H9 (cell line): ENCODE measurements at regions not wholly inside any gene's neighbourhood (a gene's known extent, or its start where the extent isn't known, plus 50 kb on each side); places are given as distances from the start of the nearest gene placed in this dataset.

Source experiments
- DNase-seq: peaks from one replicate; pipeline ENCODE4 v3.0.0-alpha.2; 2017
- H2AFZ ChIP-seq: one replicate; pipeline ENCODE4 v1.6.1; 2013; ENCODE audit warnings: mild to moderate bottlenecking, low read length, control low read depth, moderate library complexity
- H2AK5ac ChIP-seq: 2 replicates; pipeline ENCODE4 v1.6.1; 2013; ENCODE audit warnings: low read length, control low read depth, mixed read lengths; ENCODE audit not compliant: insufficient read length
- H2BK120ac ChIP-seq: one replicate; pipeline ENCODE4 v1.6.1; 2013; ENCODE audit warnings: low read depth, mild to moderate bottlenecking, low read length, control low read depth, inconsistent platforms; ENCODE audit not compliant: poor library complexity, severe bottlenecking
- H2BK12ac ChIP-seq: 2 replicates; pipeline ENCODE4 v1.6.1; 2013; ENCODE audit warnings: low read length, control low read depth, mixed read lengths, low read depth; ENCODE audit not compliant: insufficient read length
- H2BK15ac ChIP-seq: 2 replicates; pipeline ENCODE4 v1.6.1; 2013; ENCODE audit warnings: low read depth, low read length, control low read depth
- H2BK20ac ChIP-seq: one replicate; pipeline ENCODE4 v1.6.1; 2013; ENCODE audit warnings: low read depth, mild to moderate bottlenecking, low read length, control low read depth, inconsistent platforms; ENCODE audit not compliant: poor library complexity, severe bottlenecking
- H2BK5ac ChIP-seq: 2 replicates; pipeline ENCODE4 v1.6.1; 2013; ENCODE audit warnings: low read length, control low read depth, mixed read lengths; ENCODE audit not compliant: insufficient read length
- H3K14ac ChIP-seq: 2 replicates; pipeline ENCODE4 v1.6.1; 2013; ENCODE audit warnings: low read length, control low read depth; ENCODE audit not compliant: insufficient read depth
- H3K18ac ChIP-seq: 2 replicates; pipeline ENCODE4 v1.6.1; 2013; ENCODE audit warnings: low read depth, mild to moderate bottlenecking, mixed read lengths, low read length, control low read depth; ENCODE audit not compliant: insufficient read length
- H3K23ac ChIP-seq: 2 replicates; pipeline ENCODE4 v1.6.1; 2013; ENCODE audit warnings: low read length, control low read depth, mixed read lengths, low read depth; ENCODE audit not compliant: insufficient read length
- H3K23me2 ChIP-seq: 2 replicates; pipeline ENCODE4 v1.6.1; 2013; ENCODE audit warnings: low read depth, mild to moderate bottlenecking, mixed read lengths, low read length, control low read depth; ENCODE audit not compliant: insufficient read length, poor library complexity, severe bottlenecking
- H3K27ac ChIP-seq: 2 replicates; pipeline ENCODE4 v1.5.1; 2013; ENCODE audit warnings: low read length, control low read depth, mixed read lengths, low read depth; ENCODE audit not compliant: insufficient read length
- H3K27me3 ChIP-seq: 2 replicates; pipeline ENCODE4 v1.6.1; 2013; ENCODE audit warnings: low read length, control low read depth, inconsistent platforms; ENCODE audit not compliant: insufficient read depth
- H3K4ac ChIP-seq: 2 replicates; pipeline ENCODE4 v1.6.1; 2013; ENCODE audit warnings: low read depth, mild to moderate bottlenecking, control low read depth, inconsistent platforms, low read length, moderate library complexity
- H3K4me1 ChIP-seq: 2 replicates; pipeline ENCODE4 v1.6.1; 2013; ENCODE audit warnings: low read length, control low read depth, inconsistent platforms; ENCODE audit not compliant: insufficient read depth
- H3K4me2 ChIP-seq: 2 replicates; pipeline ENCODE4 v1.6.1; 2013; ENCODE audit warnings: low read length, control low read depth, mixed read lengths; ENCODE audit not compliant: insufficient read length, insufficient read depth
- H3K56ac ChIP-seq: 2 replicates; pipeline ENCODE4 v1.6.1; 2013; ENCODE audit warnings: low read depth, mild to moderate bottlenecking, mixed read lengths, low read length, control low read depth; ENCODE audit not compliant: insufficient read length
- H3K79me1 ChIP-seq: 2 replicates; pipeline ENCODE4 v1.6.1; 2013; ENCODE audit warnings: low read depth, mild to moderate bottlenecking, moderate library complexity, low read length, control low read depth, inconsistent platforms; ENCODE audit not compliant: insufficient read depth, poor library complexity, severe bottlenecking
- H3K79me2 ChIP-seq: 2 replicates; pipeline ENCODE4 v1.6.1; 2013; ENCODE audit warnings: low read length, control low read depth, inconsistent platforms; ENCODE audit not compliant: insufficient read depth
- H3K9ac ChIP-seq: 2 replicates; pipeline ENCODE4 v1.6.1; 2013; ENCODE audit warnings: low read length, control low read depth, mixed read lengths; ENCODE audit not compliant: insufficient read length; ENCODE audit errors: extremely low read depth
- H3K9me3 ChIP-seq: one replicate; pipeline ENCODE4 v1.6.1; 2013; ENCODE audit warnings: low read depth, low read length, inconsistent platforms; ENCODE audit not compliant: control insufficient read depth
- H3T11ph ChIP-seq: one replicate; pipeline ENCODE4 v1.6.1; 2013; ENCODE audit warnings: mild to moderate bottlenecking, low read length, control low read depth, inconsistent platforms
- H4K20me1 ChIP-seq: one replicate; pipeline ENCODE4 v1.6.1; 2013; ENCODE audit not compliant: control insufficient read depth, insufficient read length, insufficient read depth
- H4K5ac ChIP-seq: 2 replicates; pipeline ENCODE4 v1.6.1; 2013; ENCODE audit warnings: low read depth, mild to moderate bottlenecking, mixed read lengths, low read length, control low read depth; ENCODE audit not compliant: insufficient read length
- H4K8ac ChIP-seq: replicated peaks from 2 replicates; pipeline ENCODE4 v1.6.1; 2013; ENCODE audit warnings: low read length, control low read depth, mixed read lengths, low read depth; ENCODE audit not compliant: insufficient read length
- H4K91ac ChIP-seq: 2 replicates; pipeline ENCODE4 v1.6.1; 2013; ENCODE audit warnings: low read depth, mild to moderate bottlenecking, moderate library complexity, mixed read lengths, low read length, control low read depth; ENCODE audit not compliant: insufficient read length
- H3K27ac Mint-ChIP-seq, 3 experiments: 2 replicates in 2 of 3; 3 replicates in 1 of 3; pipeline ENCODE4 v1.8.0; 2020 to 2021; ENCODE audit warnings: mixed read lengths in 3 of 3, mild to moderate bottlenecking in 1 of 3, moderate library complexity in 1 of 3
- H3K27me3 Mint-ChIP-seq: 2 replicates; pipeline ENCODE4 v1.8.0; 2021; ENCODE audit warnings: low read depth, mild to moderate bottlenecking, moderate library complexity, mixed read lengths
- H3K36me3 Mint-ChIP-seq, 3 experiments: 2 replicates in 2 of 3; 3 replicates in 1 of 3; pipeline ENCODE4 v1.8.0; 2020 to 2021; ENCODE audit warnings: low read depth in 3 of 3, mixed read lengths in 3 of 3; ENCODE audit not compliant: insufficient read depth in 1 of 3
- H3K4me1 Mint-ChIP-seq, 2 experiments: 2 replicates each; pipeline ENCODE4 v1.8.0; 2020; ENCODE audit warnings: mixed read lengths in 2 of 2
- H3K4me3 Mint-ChIP-seq, 2 experiments: 2 replicates in 1 of 2; 3 replicates in 1 of 2; pipeline ENCODE4 v1.8.0; 2020 to 2021; ENCODE audit warnings: mild to moderate bottlenecking in 2 of 2, mixed read lengths in 2 of 2, moderate library complexity in 1 of 2
- H3K9me3 Mint-ChIP-seq, 2 experiments: 2 replicates in 1 of 2; 3 replicates in 1 of 2; pipeline ENCODE4 v1.8.0; 2020; ENCODE audit warnings: mild to moderate bottlenecking in 2 of 2, mixed read lengths in 2 of 2, moderate library complexity in 1 of 2
- CTCF ChIP-seq: fragments of 200-600 bp; sonication (generic); conservative IDR thresholded peaks from 3 replicates; pipeline ENCODE4 v1.8.0; 2021; ENCODE audit warnings: antibody characterized with exemption, mild to moderate bottlenecking
- WGBS: extraction: QIAGEN DNeasy Blood & Tissue Kit; methylation state at CpG from one replicate; pipeline ENCODE4 v1.1.7; 2013; ENCODE audit warnings: missing lambda C conversion rate, low lambda C conversion rate, mixed read lengths; ENCODE audit not compliant: insufficient read length; ENCODE audit errors: extremely low coverage; 5-methylcytosine and 5-hydroxymethylcytosine counted together

DNA sequence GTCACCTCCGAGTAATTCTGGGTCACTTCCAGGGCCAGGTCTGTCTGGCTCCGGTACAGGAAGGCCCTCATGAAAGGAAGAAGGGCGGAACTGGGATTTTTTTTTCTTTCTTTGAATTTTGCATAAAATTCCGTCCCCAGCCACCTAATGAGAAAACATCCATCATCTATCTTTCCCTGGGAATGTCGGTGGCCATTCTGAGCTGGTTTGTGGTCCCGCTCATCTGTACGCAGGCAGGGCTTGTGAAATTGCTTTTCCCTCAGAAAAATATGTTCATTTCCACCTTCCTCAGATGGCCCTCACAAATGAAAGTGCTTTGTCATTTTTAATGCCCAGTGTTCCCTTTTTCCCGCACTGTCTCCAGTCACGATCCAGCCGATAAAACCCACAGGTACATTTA is 353.0 kb upstream of the ZFHX3 start:
- Histone ChIP-seq H3K18ac (no peak overlapping the region), H2BK120ac (no peak overlapping the region), H2BK5ac (no peak overlapping the region), H4K91ac (no peak overlapping the region), H2BK12ac (no peak overlapping the region), H2BK15ac (no peak overlapping the region), H3K14ac (no peak overlapping the region), H3K79me2 (no peaks in the 10 kb centered on the region), H3K4ac (no peak overlapping the region), H3K27ac (no peak overlapping the region), H3K9ac (no peak overlapping the region), H2BK20ac (no peak overlapping the region), H2AFZ (no peak overlapping the region), H4K8ac (no peak overlapping the region), H4K5ac (no peak overlapping the region), H3K4me2 (no peak overlapping the region), H3K23ac (no peak overlapping the region), H3K4me1 (no peaks in the 10 kb centered on the region), H3K56ac (no peak overlapping the region), H3T11ph (no peak overlapping the region), H3K27me3 (no peaks in the 10 kb centered on the region), H3K9me3 (no peaks in the 10 kb centered on the region), H2AK5ac (no peak overlapping the region), H3K79me1 (no peaks in the 10 kb centered on the region), H3K23me2 (no peaks in the 10 kb centered on the region), H4K20me1 (no peaks in the 10 kb centered on the region)
- no CpG with 5 or more reads among the region's 10 CpGs for WGBS
- no peak for DNase-seq
- peaks cover 5 to 12% of the 10 kb centered on the region in 2 experiments for H3K4me1 Mint-ChIP-seq
- H3K27ac Mint-ChIP-seq = no peak overlapping the region; a peak in 1 of 7 replicates
- H3K9me3 Mint-ChIP-seq = peaks cover 0 to 5% of the 10 kb centered on the region in 2 experiments; a peak in 1 of 5 replicates
- TF ChIP-seq CTCF = no peak
- no peaks in the 10 kb centered on the region for H3K27me3 Mint-ChIP-seq
- H3K4me3 Mint-ChIP-seq = no peak overlapping the region
- peaks cover 0 to 3% (median 0%) of the 10 kb centered on the region in 3 experiments; a peak in 1 of 7 replicates for H3K36me3 Mint-ChIP-seq
